Kidney glomerular epithelial cell (primary cell): ENCODE measurements at regions not wholly inside any gene's neighbourhood (a gene's known extent, or its start where the extent isn't known, plus 50 kb on each side); places are given as distances from the start of the nearest gene placed in this dataset.

Source experiments
- DNase-seq: peaks from one replicate; lab custom pipeline; 2025; lab: John Stamatoyannopoulos, UW

DNA sequence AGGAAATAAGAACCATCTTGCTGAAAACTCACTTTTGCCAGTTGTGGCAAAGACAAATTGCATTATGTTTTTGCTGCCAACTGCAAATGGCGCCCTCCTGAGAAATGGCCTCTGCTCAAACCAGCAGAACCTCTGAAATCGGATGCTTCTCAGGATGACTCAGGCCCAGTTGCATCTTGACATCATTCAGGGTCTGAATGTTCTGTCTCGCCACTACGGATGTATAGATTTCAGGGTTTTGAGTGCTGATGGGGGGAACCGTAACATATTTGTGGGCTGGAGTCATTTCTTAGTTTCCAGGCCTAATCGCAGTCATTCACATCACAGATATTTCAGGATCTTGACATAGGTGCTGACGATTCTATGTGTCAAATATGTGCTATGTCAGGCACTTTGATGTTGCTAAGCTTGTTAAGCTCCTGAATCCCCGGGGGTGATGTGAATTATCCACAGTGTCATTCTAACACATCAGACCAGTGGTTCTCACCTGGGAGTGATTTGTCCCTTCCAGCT, 207.1 kb downstream of the NFATC2 start:
- DNase-seq = peak; percentile 19

DNA sequence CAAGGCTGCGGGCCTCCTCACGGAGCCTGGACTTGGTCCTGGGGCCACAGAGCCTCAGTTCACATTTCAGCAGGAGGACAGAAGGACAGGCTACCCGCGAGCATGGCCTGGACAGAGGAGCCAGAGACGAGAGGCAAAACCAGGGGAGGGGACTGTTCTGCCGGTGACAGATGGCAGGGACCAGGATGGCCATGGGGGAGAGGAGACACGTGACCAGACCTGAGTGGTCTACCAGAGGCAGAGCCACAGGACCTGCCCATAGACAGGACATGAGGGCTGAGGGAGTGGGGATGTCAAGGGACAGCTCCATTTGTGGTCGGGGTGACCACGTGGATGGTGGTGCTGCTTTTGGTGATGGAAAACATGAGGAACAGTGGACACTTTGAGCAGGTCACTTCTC, 207.9 kb downstream of the NFATC2 start:
- DNase-seq = no peak

DNA sequence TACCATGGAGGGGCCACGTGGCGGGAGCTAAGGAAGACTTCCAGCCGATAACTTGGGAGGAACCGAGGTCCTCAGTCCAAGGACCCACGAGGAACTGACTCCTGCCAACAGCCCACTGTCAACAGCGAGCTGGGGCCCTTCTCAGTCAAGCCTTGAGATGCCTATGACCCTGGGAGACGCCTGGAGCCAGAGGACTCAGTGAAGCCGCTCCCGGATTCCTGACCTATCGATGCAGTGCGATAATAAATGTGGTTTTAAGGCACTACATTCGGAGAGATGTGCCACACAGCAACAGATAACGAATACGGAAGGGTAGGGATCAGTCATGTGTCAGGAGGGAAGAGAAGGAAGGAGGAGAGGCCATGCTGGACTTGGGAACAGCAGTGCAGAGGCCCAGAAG, 208.5 kb downstream of the NFATC2 start:
- no peak for DNase-seq

DNA sequence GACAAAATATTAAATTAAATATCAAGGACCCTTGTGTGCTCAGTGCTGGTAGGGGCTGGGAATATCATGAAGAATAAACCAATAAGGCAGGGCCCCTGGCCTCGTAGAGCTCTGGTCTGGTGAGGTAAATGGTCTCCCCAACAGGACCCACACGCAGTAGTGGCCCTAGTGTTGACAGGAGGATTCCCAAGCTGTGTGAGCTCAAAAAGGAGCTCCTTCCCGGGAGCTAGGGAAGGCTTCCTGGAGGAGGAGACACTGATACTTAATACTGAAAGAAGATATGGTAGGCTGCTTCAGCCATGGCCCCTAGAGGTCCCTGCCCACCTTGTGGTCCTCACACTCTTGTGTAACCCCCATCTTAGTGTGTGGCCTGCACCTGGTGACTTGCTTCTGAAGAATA, 209.1 kb downstream of the NFATC2 start:
- no peak for DNase-seq

DNA sequence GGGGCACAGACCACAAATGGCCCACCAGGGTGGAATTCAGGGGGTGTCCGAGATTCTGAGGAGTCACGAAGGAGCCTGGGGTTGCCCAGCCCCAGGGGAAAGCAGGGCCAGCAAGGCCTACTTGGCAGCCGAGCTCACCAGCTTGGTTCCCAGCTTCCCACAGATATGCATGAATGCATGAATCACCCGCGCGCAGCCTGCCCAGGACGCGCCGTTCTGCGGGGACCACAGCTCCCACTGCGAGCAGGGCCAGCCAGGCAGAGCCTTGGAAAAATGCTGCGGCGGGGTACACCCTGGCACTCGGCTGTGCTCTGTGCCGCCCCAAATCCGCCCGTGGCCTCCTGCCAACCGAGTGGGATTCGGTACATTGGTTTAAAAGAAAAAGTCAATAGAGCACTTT, 211.0 kb downstream of the NFATC2 start:
- no peak for DNase-seq

DNA sequence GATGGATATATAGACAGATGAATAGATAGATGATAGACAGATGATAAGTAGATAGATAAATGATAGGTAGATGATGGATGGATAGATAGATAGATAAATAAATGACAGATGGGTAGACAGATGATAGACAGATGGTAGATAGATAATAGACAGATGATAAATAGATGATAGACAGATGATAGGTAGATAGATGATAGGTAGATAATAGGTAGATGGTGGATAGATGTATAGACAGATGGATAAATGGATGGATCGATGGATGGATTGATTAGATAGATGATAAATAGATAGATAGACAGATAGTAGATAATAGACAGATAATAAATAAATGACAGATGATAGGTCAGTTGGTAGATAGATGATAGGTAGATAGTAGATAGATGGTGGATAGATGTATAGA, 212.7 kb downstream of the NFATC2 start:
- no peak for DNase-seq

DNA sequence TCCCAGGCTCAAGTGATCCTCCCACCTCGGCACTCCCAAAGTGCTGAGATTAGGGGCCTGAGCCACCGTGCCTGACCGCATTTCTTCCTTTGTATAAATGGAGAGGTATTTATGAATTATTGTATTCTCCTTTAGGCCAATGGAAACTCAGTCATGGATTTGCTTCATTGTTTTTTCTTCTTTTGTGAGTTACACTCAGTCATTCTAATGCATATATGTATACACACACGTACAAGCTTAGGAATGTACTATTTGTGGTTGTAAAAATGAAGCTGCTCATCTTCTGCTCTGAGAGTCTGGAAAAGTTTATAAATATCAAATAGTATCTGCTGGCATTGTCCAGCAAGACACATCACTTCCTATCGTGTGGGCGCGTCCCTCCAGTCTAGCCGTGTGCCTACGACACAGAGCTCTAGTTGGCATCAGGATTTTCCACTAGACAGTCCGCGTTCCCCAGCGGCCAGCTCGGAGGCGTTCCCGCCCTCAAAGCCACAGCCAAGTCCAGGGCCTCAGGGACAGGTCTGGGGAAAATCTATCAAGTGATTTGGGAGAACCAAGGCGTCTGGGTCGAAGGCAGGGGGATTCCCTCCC, 215.2 kb downstream of the NFATC2 start:
- DNase-seq = no peak

DNA sequence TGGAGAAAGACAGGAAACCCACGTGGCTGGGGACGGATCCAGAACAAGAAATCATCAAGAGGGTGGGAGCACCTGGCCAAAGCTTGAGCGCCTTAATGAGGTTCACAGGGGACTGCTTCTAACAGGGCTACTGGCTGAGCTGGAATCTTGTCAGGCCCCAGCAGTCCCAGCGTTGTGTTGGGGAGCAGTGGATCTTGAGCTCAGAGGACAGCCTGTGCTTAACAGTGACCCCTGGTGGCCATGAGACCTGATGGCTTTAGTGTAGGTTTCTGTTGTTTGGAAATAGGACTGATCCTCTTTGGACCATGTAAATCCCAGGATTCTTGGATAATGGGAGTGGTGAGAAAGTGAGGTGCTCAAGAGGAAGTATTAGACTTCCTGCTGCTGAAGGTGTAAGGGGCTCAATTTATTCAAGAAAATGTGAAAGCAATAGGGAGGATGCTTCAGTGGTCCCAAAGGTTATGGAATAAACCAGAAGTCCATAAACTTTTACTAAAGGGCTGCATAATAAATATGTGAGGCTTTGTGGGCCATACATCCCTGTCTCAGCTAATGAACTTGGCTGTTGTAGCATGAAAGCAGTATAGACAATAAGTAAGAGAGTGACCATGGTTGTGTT, 216.2 kb downstream of the NFATC2 start:
- no peak for DNase-seq

DNA sequence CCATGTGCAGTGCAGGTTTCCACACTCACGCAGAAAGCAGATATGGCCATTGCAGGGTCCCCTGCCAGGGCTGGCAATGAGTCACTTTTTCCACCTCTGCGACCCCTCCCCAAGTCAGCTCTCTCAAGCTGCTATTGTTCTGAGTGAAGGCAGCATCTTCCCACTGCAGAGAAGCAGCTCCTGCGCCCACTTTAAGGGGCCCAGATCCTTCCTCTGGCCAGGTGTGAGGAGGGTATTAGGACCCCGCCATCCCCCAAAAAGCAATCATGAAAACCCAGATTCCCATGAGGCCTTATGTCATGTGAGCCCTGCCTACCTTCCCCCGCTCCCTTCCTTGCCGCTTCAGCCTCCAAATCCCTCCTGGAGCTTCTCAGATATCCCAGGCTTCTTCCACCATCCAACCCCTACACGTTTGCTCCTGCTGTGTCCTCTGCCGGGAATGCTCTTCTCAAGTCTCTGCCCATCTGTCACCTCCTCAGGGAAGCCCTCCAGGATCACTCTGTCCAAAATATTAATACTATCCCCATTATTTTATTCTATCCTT, 220.3 kb downstream of the NFATC2 start:
- DNase-seq = no peak

DNA sequence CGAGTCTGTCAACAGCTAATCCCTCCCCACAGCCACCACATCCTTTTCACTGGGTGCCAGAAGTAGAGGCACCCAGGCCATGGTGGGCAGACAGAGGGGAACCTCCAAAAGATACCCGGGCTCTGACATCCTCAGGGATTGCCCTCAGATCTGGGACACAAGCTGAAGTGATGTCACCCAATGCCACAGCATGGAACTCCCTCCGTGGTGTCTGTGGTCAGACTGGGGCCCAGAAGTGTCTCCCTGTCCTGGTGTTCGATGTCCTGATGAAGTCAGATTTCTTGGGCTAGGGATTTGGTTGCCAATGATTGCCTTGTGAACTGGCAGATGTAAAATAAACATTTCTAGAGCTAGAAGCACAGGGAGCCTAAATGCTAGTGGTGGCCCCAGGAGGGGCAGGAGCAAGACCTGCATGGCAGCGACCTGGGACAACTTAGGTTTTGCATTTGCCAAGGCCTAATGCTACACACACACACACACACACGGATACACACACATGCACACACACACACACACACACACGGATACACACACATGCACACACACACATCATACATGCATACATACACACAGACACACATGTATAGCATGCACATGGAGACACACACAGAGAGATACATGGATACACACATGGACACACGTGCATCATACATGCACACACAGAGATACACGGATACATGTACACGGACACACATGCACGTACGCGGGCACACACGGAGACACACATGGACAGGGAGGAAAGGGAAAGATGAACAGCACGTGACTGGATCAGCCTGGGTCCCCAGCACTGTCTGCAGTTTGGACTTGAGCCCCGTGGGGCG, 221.0 kb downstream of the NFATC2 start:
- DNase-seq = no peak

DNA sequence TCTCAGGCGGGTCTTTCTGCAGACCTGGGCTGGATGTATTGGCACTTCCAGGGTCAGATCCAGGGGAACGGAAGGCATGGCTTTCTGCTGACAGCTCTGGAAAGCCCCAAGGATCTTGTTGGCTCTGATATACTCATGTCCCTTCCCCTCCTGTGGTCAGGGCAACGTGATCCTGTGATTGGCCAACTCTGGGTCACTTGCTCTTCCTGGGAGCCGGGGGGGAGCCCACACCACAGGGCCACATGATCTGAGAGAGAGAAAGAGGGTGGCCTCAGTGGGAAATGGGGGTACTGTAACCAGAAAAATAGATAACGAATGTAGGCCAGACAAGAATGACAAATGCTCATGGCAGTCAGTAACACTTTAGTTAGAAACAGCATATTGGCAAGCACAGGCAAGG, 223.0 kb downstream of the NFATC2 start:
- no peak for DNase-seq

DNA sequence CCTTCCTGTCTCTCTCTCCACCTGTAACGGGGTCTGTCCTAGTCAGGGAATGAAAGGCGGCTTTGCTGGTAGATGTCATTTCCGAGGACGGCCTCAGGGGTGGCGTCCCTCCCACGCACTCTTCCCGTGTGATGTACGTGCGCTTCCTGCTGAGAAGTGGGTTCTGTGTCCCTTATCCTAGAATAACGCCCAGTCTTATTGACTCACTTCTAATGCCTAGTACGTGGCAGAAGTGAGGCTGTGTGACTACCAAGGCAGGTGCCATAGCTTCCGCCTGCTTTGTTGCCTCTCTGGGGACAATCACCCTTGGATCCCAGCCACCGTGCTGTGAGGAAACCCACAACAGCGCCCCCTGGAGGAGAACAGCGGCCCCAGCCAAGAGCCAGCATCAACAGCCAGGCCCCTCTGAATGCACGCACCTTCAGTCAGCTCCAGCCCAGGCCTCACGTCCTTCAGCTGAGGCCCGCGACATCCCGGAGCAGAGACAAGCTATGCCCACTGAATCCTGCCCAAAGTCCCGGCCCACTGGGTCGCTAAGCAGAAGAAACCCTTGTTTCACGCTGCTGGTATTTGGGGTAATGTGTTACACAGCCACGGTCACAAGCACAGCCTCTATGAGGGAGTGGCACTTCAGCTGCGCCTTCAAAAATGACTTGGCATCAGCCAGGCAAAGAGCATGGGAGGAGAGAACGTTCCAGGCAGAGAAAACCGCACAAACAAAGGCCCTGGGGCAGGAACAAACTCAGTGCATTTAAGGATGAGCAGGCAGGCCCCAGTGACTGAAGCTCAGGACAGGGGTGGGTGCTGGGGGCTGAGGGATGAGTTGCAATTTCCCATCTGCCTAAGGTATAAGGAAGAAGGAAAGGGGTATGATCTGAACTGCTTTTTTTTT, 224.2 kb downstream of the NFATC2 start:
- DNase-seq = no peak

DNA sequence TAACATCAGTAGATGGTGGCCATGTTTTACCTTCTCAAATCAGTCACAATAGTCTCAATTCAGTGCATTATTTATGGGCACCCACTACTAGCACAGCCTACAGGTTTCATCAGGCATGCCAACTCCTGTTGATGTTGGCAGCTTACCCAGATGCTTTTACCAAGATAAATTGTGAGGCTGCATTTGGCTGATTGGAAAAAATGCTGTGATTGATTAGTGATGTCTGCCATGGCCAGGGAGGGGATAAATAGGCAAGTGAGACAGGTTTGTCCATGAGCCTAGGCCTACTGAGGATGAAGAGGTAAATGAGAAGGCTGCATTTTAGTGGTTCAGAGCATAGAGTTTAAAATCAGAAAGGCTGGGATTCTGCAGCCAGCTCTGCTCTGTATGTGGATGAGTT, 227.1 kb downstream of the NFATC2 start:
- DNase-seq = no peak

DNA sequence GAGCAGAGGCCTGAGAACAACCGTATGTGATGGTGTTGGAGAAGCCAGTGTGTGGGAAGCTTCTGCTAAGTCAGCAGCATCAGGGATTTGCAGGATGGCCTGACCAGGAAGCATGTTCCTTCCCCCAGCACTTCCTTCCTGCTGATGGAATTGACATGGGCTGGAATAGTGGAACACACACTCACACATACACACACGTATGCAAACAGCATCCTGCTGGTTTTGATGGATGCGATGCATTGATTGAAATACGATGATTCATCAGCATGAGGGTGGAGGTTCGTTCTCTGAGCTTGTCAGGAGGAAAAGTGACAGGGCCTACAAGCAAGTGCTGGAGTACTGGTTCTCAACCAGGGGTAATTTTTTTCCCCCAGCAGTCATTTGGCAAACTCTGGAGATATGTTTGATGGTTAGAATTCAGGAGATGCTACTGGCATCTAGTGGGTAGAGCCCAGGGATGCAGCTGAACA, 229.1 kb downstream of the NFATC2 start:
- no peak for DNase-seq

DNA sequence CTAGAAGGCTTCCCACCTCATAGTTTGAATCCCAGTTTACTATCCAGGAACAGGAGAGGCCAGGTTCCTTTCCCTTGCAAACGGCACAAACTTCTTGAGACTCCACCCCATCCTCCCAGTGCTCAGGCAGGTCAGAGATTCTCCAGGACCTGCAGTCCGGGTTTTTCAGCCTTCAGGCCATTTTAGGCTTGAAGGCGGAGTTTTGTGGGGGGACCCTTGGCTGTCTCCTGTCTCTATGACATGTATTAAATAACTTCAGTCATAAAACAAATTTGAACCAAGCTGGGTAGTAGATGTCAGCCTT, 230.1 kb downstream of the NFATC2 start:
- no peak for DNase-seq

DNA sequence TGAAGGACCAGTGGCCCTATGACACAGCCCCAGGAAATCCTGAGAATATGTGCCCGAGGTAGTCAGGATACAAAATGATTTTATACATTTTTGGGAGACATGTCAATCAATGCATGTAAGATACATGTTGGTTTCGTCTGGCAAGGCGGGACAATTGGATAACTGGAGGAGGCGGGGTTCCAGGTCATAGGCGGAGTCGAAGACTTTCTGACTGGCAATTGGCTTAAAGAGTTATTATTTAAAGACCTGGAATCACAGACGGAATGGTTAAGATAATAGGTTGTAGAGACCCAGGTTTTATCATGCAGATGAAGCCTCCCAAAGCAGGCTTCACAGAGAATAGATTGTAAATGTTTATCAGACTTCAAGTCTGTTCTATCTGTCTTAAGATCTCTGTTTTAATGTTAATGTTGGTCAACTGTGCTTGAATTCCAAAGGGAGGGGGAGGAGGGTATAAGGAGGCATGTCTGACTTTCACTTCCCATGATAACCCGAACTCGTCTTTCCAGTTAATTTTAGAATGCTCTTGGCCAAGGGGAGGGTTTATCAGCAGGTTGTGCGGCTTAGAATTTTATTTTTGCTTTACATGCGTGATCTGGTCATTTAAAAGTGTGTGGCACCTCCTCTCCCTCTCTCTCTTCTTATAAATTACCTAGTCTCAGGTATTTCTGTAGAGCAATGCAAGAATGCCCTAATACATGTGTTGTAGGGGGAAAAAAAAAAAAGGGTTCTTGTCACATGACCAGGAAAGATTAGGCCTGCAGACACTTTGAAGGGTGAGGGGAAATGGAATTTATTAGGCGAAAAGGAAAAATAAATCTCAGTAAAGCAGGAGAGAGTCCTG, 230.7 kb downstream of the NFATC2 start:
- DNase-seq = peak; percentile 22

DNA sequence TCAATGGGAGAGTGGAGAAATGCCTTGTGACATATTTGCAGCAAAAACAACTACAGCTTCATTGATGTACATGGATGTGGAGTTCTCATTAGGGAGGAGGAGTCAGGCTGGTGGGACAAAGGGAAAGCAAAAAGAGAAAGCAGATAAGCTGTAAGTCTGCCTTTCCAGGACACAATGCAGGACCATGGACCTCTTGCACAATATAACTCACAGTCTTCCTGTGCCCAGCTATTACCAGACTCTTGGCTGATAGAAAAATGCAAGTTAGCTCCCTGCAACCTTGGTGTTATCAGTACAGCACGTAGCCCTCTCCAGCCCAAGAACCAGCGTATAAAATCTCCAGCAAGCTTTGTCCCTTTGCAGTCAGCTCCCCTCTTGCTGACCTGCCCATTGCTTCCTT, 232.3 kb downstream of the NFATC2 start:
- no peak for DNase-seq

DNA sequence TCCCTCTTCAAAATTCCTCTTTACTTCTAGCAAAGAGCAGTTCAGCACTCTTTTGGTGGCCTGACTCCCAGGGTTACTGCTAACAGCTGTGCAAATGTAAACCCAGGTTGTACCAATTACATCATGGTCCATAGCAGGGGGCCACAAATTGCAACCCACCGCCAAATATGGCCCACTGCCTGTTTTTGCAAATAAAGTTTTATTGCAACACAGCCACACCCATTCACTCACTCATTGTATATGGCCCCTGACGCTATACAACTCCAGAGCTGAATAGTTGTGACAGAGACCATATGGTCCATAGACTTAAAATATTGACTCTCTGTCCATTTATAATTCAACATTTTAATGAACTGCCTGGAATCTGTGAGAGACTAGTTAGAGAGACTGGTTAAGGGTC, 233.4 kb downstream of the NFATC2 start:
- no peak for DNase-seq

DNA sequence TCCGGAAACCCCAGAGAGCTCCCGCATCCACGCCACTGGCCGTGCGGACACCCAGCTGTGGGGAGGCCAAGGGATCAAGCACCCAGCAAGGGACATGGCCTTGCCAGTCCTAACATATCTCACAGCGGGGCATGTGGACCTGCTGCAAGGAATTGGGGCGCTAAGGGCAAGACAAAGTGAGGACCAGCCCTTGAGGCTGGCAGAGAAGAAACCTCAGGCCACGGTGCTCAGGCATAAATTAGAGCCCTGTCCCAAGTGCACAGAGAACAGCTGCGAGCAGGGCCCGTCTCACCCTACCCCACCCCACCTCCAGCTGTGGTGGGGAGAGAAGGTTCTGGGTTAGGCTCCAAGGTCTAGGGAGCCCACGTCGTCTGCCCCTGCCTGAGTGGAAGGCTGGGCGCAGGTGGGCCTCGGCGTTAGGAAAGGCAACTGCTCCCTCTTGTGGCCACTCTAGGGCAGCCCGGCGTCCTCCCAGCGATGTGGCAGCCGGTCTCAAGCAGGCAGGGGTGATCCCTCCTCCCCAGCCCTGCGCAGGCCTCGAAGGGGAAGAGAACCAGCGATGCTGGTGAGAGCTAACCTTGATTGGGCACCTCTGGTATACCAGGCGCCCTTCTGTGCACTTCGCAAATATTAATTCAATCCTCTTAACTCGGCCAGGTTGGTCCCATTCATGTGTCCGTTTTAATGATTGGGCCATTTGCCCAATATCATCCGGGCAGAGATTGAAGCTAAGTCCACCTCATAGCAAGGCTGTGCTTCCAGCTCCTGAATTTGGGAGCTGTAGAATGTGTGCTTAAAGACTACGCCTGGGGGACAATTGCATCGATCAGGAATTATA, 235.8 kb downstream of the NFATC2 start:
- peak; percentile 30 for DNase-seq

DNA sequence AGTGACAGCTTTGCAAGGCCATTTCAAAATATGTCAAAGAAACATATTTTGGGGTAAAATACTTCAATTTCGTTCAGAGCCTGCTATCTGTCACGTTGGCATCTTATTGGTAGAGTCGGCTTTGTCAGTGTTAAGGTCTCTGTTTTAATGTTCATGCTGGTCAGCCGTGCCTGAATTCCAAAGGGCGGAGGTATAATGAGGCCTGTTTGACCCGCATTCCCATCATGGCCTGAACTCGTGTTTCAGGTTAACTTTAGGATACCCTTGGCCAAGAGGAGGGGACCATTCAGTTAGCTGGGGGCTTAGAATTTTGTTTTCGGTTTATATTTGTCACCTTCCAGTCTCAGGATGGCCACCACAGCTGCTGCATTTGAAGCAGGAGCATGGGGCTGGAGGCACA, 236.4 kb downstream of the NFATC2 start:
- DNase-seq = no peak
